Thoracic aorta (tissue), 2 donors: ENCODE measurements at regions not wholly inside any gene's neighbourhood (a gene's known extent, or its start where the extent isn't known, plus 50 kb on each side); places are given as distances from the start of the nearest gene placed in this dataset.

Source experiments
- ATAC-seq: fragments of 150-250 bp; one replicate; pipeline ENCODE4 v1.8.0; 2017; ENCODE audit warnings: low read depth; ENCODE audit not compliant: insufficient number of reproducible peaks, low FRiP score
- DNase-seq: peaks from one replicate; pipeline ENCODE4 v3.0.0-alpha.2; 2020; ENCODE audit warnings: low spot score
- H3K27ac ChIP-seq, 2 donors: fragments of 200-600 bp; sonication (generic); 1 replicate in 1 of 2; 2 replicates in 1 of 2; pipeline ENCODE4 v1.5.1; 2016; ENCODE audit warnings: mild to moderate bottlenecking in 2 of 2, moderate library complexity in 2 of 2
- H3K27me3 ChIP-seq: fragments of 200-600 bp; sonication (generic); replicated peaks from 2 replicates; pipeline ENCODE4 v1.6.0; 2016; ENCODE audit warnings: mild to moderate bottlenecking; ENCODE audit not compliant: insufficient read depth
- H3K36me3 ChIP-seq: fragments of 200-600 bp; sonication (generic); one replicate; pipeline ENCODE4 v1.5.1; 2016
- H3K4me1 ChIP-seq, 2 donors: fragments of 200-600 bp; sonication (generic); 1 replicate in 1 of 2; 2 replicates in 1 of 2; pipeline versions ENCODE4 v1.5.1 to v1.6.0; 2016; ENCODE audit warnings: low read depth in 2 of 2, mild to moderate bottlenecking in 1 of 2; ENCODE audit not compliant: control insufficient read depth in 1 of 2
- H3K4me3 ChIP-seq: fragments of 200-600 bp; sonication (generic); 2 replicates; pipeline ENCODE4 v1.5.1; 2016; ENCODE audit warnings: mild to moderate bottlenecking
- H3K9me3 ChIP-seq: fragments of 200-600 bp; sonication (generic); 2 replicates; pipeline ENCODE4 v1.5.1; 2016
- TF ChIP-seq, protein P1 (sequence below): fragments of 200-600 bp; sonication (generic); IDR thresholded peaks from one replicate; pipeline ENCODE4 v1.5.1; 2019; ENCODE audit warnings: antibody characterized with exemption

DNA sequence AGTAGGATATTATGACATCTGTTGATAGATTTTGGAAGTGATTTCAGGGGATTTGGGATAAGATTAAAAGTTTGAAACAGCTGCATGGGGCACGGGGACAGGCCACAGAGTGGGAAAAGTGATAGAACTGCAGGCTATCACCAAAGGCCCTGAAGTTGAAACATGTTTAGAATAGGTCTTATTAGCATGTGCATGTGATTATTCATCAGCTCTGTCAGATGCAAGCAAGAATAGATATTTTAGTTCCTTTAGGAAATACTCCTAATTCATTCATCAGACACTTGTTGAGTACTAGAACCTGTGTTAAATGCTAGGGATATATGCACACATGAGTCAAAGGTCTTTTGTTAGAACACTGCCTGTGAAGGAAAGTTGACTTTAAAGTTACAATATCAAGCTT is 261.2 kb upstream of the MAN1A1 start:
- Histone ChIP-seq H3K36me3 (no peaks in the 10 kb centered on the region), H3K27me3 (no peaks in the 10 kb centered on the region), H3K27ac (no peak overlapping the region), H3K4me1 (no peaks in the 10 kb centered on the region), H3K4me3 (no peak overlapping the region), H3K9me3 (no peaks in the 10 kb centered on the region)
- no peak for DNase-seq
- no peak for ATAC-seq
- TF ChIP-seq, protein P1, sequence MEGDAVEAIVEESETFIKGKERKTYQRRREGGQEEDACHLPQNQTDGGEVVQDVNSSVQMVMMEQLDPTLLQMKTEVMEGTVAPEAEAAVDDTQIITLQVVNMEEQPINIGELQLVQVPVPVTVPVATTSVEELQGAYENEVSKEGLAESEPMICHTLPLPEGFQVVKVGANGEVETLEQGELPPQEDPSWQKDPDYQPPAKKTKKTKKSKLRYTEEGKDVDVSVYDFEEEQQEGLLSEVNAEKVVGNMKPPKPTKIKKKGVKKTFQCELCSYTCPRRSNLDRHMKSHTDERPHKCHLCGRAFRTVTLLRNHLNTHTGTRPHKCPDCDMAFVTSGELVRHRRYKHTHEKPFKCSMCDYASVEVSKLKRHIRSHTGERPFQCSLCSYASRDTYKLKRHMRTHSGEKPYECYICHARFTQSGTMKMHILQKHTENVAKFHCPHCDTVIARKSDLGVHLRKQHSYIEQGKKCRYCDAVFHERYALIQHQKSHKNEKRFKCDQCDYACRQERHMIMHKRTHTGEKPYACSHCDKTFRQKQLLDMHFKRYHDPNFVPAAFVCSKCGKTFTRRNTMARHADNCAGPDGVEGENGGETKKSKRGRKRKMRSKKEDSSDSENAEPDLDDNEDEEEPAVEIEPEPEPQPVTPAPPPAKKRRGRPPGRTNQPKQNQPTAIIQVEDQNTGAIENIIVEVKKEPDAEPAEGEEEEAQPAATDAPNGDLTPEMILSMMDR: no peak

DNA sequence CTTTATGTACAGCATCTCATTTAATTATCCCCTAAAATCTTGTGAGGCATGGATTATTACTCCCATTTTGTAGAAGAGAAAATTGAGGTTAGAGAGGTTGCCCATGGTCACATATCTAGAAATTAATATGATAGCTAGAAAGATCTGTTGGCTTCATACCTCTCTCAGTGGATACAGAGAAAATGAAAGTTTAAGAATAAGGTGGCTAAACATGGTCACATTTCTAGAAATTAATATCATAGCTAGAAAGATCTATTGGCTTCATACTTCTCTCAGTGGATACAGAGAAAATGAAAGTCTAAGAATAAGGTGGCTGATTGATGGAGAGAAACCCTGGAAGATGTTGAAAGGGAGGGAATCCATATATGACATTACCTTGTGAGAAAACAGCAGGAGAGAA is 260.7 kb upstream of the MAN1A1 start:
- no peaks in the 10 kb centered on the region for H3K4me1 ChIP-seq
- H3K4me3 ChIP-seq: no peak overlapping the region
- ATAC-seq: no peak
- no peak overlapping the region for H3K27ac ChIP-seq
- H3K36me3 ChIP-seq: no peaks in the 10 kb centered on the region
- no peaks in the 10 kb centered on the region for H3K27me3 ChIP-seq
- TF ChIP-seq, protein P1: no peak
- no peaks in the 10 kb centered on the region for H3K9me3 ChIP-seq
- no peak for DNase-seq

DNA sequence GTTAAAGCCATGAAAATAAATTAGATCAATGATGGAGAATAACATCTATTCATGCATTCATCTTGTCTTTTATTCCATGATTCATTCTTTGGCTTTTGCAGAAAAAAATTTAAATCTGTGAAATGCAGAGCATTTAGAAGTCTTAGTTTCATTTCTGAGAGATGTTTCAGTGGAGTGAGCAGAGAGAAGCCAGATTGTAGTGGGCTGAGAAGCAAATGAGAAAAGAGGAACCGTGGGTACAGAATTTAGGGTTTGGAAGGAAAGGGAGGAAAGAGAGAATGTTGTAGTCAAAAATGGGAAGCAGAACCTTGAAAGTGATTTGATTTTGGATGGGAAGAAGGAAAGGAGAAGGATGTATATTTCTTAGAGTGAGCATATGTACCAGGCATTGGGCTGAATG is 260.3 kb upstream of the MAN1A1 start:
- no peak for ATAC-seq
- TF ChIP-seq, protein P1: no peak
- Histone ChIP-seq H3K27ac (no peak overlapping the region), H3K36me3 (no peaks in the 10 kb centered on the region), H3K4me1 (no peaks in the 10 kb centered on the region), H3K27me3 (no peaks in the 10 kb centered on the region), H3K9me3 (no peaks in the 10 kb centered on the region), H3K4me3 (no peak overlapping the region)
- DNase-seq: no peak

DNA sequence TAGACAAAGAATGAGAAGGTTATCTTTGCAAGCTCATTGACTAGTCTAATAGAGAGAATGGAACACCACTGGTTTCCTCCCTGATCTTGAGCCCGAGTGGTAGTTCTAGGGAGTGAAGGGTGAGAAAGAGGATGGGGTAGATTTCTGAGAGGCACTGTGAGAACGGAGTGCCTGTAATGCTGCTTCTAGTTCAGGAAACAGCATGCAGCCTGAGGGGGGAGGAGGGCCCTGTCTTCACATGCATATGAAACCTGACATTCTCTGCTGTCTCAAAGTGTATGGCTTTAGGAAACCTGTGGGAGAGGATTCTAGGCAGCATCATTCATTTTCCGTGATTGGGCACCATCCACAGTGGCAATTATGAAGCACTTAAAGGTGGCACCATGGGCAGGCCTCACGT is 259.4 kb upstream of the MAN1A1 start:
- H3K9me3 ChIP-seq: no peaks in the 10 kb centered on the region
- no peaks in the 10 kb centered on the region for H3K27me3 ChIP-seq
- H3K36me3 ChIP-seq: no peaks in the 10 kb centered on the region
- ATAC-seq (no peak), DNase-seq (no peak)
- H3K27ac ChIP-seq: no peak overlapping the region
- TF ChIP-seq, protein P1: no peak
- H3K4me1 ChIP-seq: no peaks in the 10 kb centered on the region
- no peak overlapping the region for H3K4me3 ChIP-seq

DNA sequence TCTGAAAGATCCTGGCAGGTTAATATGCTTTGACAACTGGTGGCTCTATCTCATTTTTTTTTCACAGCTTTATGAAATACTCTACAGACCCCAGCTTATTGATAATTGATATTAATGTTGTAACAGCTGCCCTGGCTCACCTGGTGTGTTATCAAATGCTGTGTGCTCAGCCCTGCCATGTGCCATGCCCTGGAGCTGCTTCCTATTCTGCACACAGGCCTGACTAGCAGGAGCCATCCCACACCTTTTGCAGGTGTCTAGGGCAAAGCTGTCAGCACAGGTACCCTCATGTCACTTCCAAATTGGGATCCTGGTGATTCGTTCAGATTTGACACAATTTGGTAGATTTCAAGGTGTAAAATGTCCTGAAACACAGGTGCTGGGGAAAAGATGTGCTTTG is 254.6 kb upstream of the MAN1A1 start:
- no peaks in the 10 kb centered on the region for H3K27me3 ChIP-seq
- DNase-seq (no peak), ATAC-seq (no peak)
- no peaks in the 10 kb centered on the region for H3K9me3 ChIP-seq
- TF ChIP-seq, protein P1: no peak
- H3K4me3 ChIP-seq: no peak overlapping the region
- no peak overlapping the region for H3K27ac ChIP-seq
- no peaks in the 10 kb centered on the region for H3K4me1 ChIP-seq
- no peaks in the 10 kb centered on the region for H3K36me3 ChIP-seq
